WTC11 (cell line): ENCODE measurements at regions not wholly inside any gene's neighbourhood (a gene's known extent, or its start where the extent isn't known, plus 50 kb on each side); places are given as distances from the start of the nearest gene placed in this dataset.

Source experiments
- ATAC-seq: fragments of 200-7000 bp; cut with Tn5 transposase; 2 replicates; pipeline ENCODE4 v1.10.0; 2021; ENCODE audit warnings: mild to moderate bottlenecking, moderate library complexity
- CTCF ChIA-PET: fragments of 300-600 bp; sonication (Branson Sonifier 250); formaldehyde crosslinking; loops from one replicate; lab custom pipeline; 2021; ENCODE audit warnings: antibody characterized with exemption; lab: Charles Lee
- POLR2A ChIA-PET: fragments of 350-600 bp; sonication (Branson Sonifier 250); formaldehyde crosslinking; loops from one replicate; lab custom pipeline; 2021; ENCODE audit warnings: antibody characterized with exemption; lab: Charles Lee
- DNase-seq: peaks from one replicate; pipeline ENCODE4 v3.0.0; 2021; ENCODE audit warnings: low spot score
- H3K27ac Mint-ChIP-seq: 2 replicates; pipeline ENCODE4 v1.8.0; 2021; ENCODE audit warnings: mixed read lengths
- H3K27me3 Mint-ChIP-seq: 2 replicates; pipeline ENCODE4 v1.8.0; 2021; ENCODE audit warnings: low read depth, mild to moderate bottlenecking, moderate library complexity, mixed read lengths
- H3K36me3 Mint-ChIP-seq: 2 replicates; pipeline ENCODE4 v1.8.0; 2021; ENCODE audit warnings: mixed read lengths
- H3K4me1 Mint-ChIP-seq: 2 replicates; pipeline ENCODE4 v1.8.0; 2022; ENCODE audit warnings: mixed read lengths
- H3K4me3 Mint-ChIP-seq: 2 replicates; pipeline ENCODE4 v1.8.0; 2021; ENCODE audit warnings: mild to moderate bottlenecking, moderate library complexity, mixed read lengths
- H3K9me3 Mint-ChIP-seq: 2 replicates; pipeline ENCODE4 v1.8.0; 2021; ENCODE audit warnings: mixed read lengths
- AR ChIP-seq: fragments of 250-450 bp; sonication (Bioruptor Pico); IDR thresholded peaks from 2 replicates; pipeline ENCODE4 v1.9.0; 2021; ENCODE audit warnings: mild to moderate bottlenecking
- CDX4 ChIP-seq: fragments of 250-450 bp; sonication (Bioruptor Pico); IDR thresholded peaks from 2 replicates; pipeline ENCODE4 v1.9.0; 2021; ENCODE audit warnings: moderate library complexity, mild to moderate bottlenecking, inconsistent platforms, borderline replicate concordance
- CREB1 ChIP-seq: sonication (generic); formaldehyde crosslinking; IDR thresholded peaks from 2 replicates; pipeline ENCODE4 v1.8.0; 2023; ENCODE audit warnings: mild to moderate bottlenecking, missing genetic modification reagents
- E2F5 ChIP-seq: sonication (generic); formaldehyde crosslinking; IDR thresholded peaks from 2 replicates; pipeline ENCODE4 v1.8.1; 2022; ENCODE audit warnings: mild to moderate bottlenecking, moderate library complexity, missing genetic modification reagents
- FOXK1 ChIP-seq: sonication (generic); formaldehyde crosslinking; IDR thresholded peaks from 2 replicates; pipeline ENCODE4 v1.8.0; 2022; ENCODE audit warnings: mild to moderate bottlenecking, moderate library complexity, missing genetic modification reagents
- GABPB1 ChIP-seq: sonication (generic); formaldehyde crosslinking; IDR thresholded peaks from 2 replicates; pipeline ENCODE4 v1.8.1; 2023; ENCODE audit warnings: mild to moderate bottlenecking, missing genetic modification reagents
- HMGA2 ChIP-seq: fragments of 250-450 bp; sonication (Bioruptor Pico); IDR thresholded peaks from 2 replicates; pipeline ENCODE4 v1.4.0; 2021; ENCODE audit warnings: mild to moderate bottlenecking, moderate library complexity
- JUN ChIP-seq: sonication (generic); formaldehyde crosslinking; IDR thresholded peaks from 2 replicates; pipeline ENCODE4 v1.8.0; 2023; ENCODE audit warnings: mild to moderate bottlenecking, missing genetic modification reagents
- NFE2L1 ChIP-seq: sonication (generic); formaldehyde crosslinking; IDR thresholded peaks from 2 replicates; pipeline ENCODE4 v1.8.1; 2023; ENCODE audit warnings: missing genetic modification reagents
- NFYB ChIP-seq: sonication (generic); formaldehyde crosslinking; conservative IDR thresholded peaks from 2 replicates; pipeline ENCODE4 v1.8.0; 2022; ENCODE audit warnings: low read depth, missing genetic modification reagents
- NR1H2 ChIP-seq: sonication (generic); formaldehyde crosslinking; IDR thresholded peaks from 2 replicates; pipeline ENCODE4 v1.9.0; 2021; ENCODE audit warnings: mild to moderate bottlenecking, moderate library complexity, missing genetic modification reagents
- NR2C2 ChIP-seq: sonication (generic); formaldehyde crosslinking; IDR thresholded peaks from 2 replicates; pipeline ENCODE4 v1.8.0; 2022; ENCODE audit warnings: mild to moderate bottlenecking, missing genetic modification reagents
- OVOL2 ChIP-seq: fragments of 250-450 bp; sonication (Bioruptor Pico); IDR thresholded peaks from 2 replicates; pipeline ENCODE4 v1.9.0; 2021; ENCODE audit warnings: mild to moderate bottlenecking, borderline replicate concordance
- PRRX2 ChIP-seq: fragments of 250-450 bp; sonication (Bioruptor Pico); IDR thresholded peaks from 2 replicates; pipeline ENCODE4 v1.8.0; 2021; ENCODE audit warnings: mild to moderate bottlenecking
- SOX15 ChIP-seq: fragments of 250-450 bp; sonication (Bioruptor Pico); IDR thresholded peaks from 2 replicates; pipeline ENCODE4 v1.9.0; 2021; ENCODE audit warnings: mild to moderate bottlenecking
- USF2 ChIP-seq: sonication (generic); formaldehyde crosslinking; IDR thresholded peaks from 2 replicates; pipeline ENCODE4 v1.8.1; 2023; ENCODE audit warnings: mild to moderate bottlenecking, missing genetic modification reagents, moderate library complexity
- ZNF138 ChIP-seq: sonication (generic); formaldehyde crosslinking; conservative IDR thresholded peaks from 2 replicates; pipeline ENCODE4 v1.8.1; 2022; ENCODE audit warnings: mild to moderate bottlenecking, moderate library complexity, missing genetic modification reagents
- ZNF232 ChIP-seq: sonication (generic); formaldehyde crosslinking; IDR thresholded peaks from 2 replicates; pipeline ENCODE4 v1.8.0; 2022; ENCODE audit warnings: mild to moderate bottlenecking, missing genetic modification reagents
- ZNF263 ChIP-seq: sonication (generic); formaldehyde crosslinking; IDR thresholded peaks from 2 replicates; pipeline ENCODE4 v1.8.1; 2022; ENCODE audit warnings: low read depth, mild to moderate bottlenecking, moderate library complexity, missing genetic modification reagents
- ZNF396 ChIP-seq: fragments of 250-450 bp; sonication (Bioruptor Pico); IDR thresholded peaks from 2 replicates; pipeline ENCODE4 v1.8.0; 2021; ENCODE audit warnings: mild to moderate bottlenecking, moderate library complexity, borderline replicate concordance
- TF ChIP-seq, protein P1 (sequence below): sonication (generic); formaldehyde crosslinking; IDR thresholded peaks from 2 replicates; pipeline ENCODE4 v1.8.0; 2022; ENCODE audit warnings: mild to moderate bottlenecking, missing genetic modification reagents
- TF ChIP-seq, protein P2 (sequence below): sonication (generic); formaldehyde crosslinking; IDR thresholded peaks from 2 replicates; pipeline ENCODE4 v1.8.1; 2022; ENCODE audit warnings: low read depth, mild to moderate bottlenecking, moderate library complexity, missing genetic modification reagents, borderline replicate concordance
- TF ChIP-seq, protein P3 (sequence below): sonication (generic); formaldehyde crosslinking; IDR thresholded peaks from 2 replicates; pipeline ENCODE4 v1.8.0; 2022; ENCODE audit warnings: mild to moderate bottlenecking, missing genetic modification reagents

- no peak for TF ChIP-seq ZNF263 (CRISPR knock-in tag)
- TF ChIP-seq, protein P1, sequence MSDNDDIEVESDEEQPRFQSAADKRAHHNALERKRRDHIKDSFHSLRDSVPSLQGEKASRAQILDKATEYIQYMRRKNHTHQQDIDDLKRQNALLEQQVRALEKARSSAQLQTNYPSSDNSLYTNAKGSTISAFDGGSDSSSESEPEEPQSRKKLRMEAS: no peak
- TF ChIP-seq, protein P2, sequence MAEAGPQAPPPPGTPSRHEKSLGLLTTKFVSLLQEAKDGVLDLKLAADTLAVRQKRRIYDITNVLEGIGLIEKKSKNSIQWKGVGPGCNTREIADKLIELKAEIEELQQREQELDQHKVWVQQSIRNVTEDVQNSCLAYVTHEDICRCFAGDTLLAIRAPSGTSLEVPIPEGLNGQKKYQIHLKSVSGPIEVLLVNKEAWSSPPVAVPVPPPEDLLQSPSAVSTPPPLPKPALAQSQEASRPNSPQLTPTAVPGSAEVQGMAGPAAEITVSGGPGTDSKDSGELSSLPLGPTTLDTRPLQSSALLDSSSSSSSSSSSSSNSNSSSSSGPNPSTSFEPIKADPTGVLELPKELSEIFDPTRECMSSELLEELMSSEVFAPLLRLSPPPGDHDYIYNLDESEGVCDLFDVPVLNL (CRISPR knock-in tag): no peak
Measured at GRCh38 chr4:138555108-138555507, 313.0 kb upstream of the SLC7A11 start (continued).

DNA sequence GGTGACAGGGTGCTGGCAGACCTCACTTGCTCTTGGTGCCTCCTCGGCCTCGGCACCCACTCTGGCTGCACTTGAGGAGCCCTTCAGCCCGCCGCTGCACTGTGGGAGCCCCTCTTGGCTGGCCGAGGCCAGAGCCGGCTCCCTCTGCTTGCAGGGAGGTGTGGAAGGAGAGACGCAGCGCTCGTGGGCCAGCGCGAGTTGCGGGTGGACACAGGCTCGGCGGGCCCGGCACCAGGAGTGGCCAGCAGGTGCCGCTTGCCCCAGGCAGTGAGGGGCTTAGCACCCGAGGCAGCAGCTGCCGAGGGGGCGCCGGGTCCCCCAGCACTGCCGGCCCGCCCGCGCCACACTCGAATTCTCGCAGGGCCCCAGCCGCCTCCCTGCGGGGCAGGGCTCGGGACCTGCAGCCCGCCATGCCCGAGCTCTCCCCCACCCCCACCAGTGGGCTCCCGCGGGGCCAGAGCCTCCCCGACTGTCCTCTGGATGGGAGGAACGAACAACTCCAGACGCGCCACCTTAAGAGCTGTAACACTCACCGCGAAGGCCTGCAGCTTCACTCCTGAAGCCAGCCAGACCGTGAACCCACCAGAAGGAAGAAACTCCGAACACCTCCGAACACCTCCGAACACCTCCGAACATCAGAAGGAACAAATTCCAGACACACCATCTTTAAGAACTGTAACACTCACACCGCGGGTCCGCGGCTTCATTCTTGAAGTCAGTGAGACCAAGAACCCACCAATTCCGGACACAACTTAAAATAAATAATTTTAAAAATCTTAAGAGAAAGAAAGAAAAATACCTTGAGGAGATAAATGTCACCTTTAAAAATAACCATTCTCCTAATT lies 311.1 kb upstream of the SLC7A11 start:
- H3K9me3 Mint-ChIP-seq: peaks cover 8% of the 10 kb centered on the region
- ChIA-PET POLR2A (no interaction called here), CTCF (no interaction called here)
- no peak overlapping the region for H3K4me3 Mint-ChIP-seq
- no peak overlapping the region for H3K27ac Mint-ChIP-seq
- H3K36me3 Mint-ChIP-seq: peaks cover 3% of the 10 kb centered on the region; the same call in 1 of the 2 replicates
- no peak for ATAC-seq
- no peak for DNase-seq
- TF ChIP-seq FOXK1 (CRISPR knock-in tag) (no peak), JUN (CRISPR knock-in tag) (no peak), USF2 (CRISPR knock-in tag) (no peak), CDX4 (CRISPR knock-in tag) (no peak), PRRX2 (no peak), AR (CRISPR knock-in tag) (no peak), NR1H2 (CRISPR knock-in tag) (no peak), NR2C2 (CRISPR knock-in tag) (no peak), SOX15 (CRISPR knock-in tag) (no peak), GABPB1 (CRISPR knock-in tag) (no peak), NFYB (no peak), E2F5 (CRISPR knock-in tag) (no peak), ZNF138 (CRISPR knock-in tag) (no peak), CREB1 (CRISPR knock-in tag) (no peak), NFE2L1 (no peak), OVOL2 (CRISPR knock-in tag) (no peak), ZNF396 (CRISPR knock-in tag) (no peak), ZNF232 (CRISPR knock-in tag) (no peak), HMGA2 (CRISPR knock-in tag) (no peak)
- TF ChIP-seq, protein P3, sequence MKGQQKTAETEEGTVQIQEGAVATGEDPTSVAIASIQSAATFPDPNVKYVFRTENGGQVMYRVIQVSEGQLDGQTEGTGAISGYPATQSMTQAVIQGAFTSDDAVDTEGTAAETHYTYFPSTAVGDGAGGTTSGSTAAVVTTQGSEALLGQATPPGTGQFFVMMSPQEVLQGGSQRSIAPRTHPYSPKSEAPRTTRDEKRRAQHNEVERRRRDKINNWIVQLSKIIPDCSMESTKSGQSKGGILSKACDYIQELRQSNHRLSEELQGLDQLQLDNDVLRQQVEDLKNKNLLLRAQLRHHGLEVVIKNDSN (CRISPR knock-in tag): no peak
- H3K4me1 Mint-ChIP-seq: peaks cover 11% of the 10 kb centered on the region
- H3K27me3 Mint-ChIP-seq: no peaks in the 10 kb centered on the region
